GM21367 (cell line): ENCODE measurements at regions not wholly inside any gene's neighbourhood (a gene's known extent, or its start where the extent isn't known, plus 50 kb on each side); places are given as distances from the start of the nearest gene placed in this dataset.

Source experiments
- ATAC-seq: cut with Tn5 transposase; IDR thresholded peaks from one replicate; pipeline ENCODE4 v1.9.1; 2021; ENCODE audit not compliant: unreplicated experiment

DNA sequence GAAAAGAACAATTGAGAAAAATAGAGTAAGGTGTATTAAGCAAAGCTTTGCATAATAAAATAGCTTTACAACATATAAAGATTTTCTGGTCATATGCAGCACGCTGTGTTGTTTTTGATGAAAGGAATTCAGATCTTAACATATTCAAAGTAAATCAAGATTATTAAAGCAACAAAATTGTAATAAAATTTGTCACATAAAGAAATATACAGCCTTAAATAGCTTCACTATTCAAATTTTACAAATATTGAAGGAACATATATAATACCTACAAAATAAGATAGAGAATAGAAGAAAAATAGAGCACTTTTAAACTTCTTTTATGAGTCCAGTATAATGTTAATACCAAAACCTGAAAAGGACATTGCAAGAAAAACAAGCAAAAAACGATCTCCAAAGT, 749.1 kb upstream of the POT1 start:
- ATAC-seq: no peak

DNA sequence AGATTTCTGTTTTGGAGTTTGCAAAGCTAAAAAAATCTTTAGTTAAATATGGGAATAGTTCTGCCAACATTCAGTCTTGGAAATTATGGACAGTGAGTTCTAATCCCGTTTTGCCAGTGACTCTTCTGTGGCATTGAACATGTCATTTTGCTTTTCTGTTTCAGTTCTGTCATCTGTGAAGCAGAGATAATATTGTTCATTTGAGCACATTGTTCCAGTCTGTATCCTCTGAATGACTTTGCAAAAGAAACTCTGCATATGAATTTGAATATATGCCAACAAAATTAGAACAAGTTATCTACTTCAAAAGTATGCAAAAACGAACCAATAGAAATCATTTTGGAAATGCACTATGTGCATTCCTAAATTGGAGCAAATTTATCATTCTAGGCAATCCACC, 746.0 kb upstream of the POT1 start:
- ATAC-seq: no peak

DNA sequence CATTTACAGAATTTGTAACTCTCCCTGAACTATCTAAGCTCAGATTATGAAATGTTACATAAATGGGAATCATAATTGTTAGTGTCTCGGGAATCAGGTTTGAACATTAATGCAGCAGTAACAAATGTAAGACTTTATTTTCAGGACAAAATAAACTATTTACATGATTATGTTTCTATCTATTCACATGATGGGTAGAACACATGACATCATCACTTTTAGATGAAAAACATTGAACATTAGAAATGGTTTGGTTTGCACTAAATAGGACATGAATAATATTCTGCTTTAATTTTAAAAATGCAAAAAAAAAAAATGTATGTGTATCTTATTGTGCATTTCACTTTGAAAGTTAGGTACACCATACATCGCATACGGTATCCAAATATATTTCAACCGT, 745.5 kb upstream of the POT1 start:
- ATAC-seq: no peak

DNA sequence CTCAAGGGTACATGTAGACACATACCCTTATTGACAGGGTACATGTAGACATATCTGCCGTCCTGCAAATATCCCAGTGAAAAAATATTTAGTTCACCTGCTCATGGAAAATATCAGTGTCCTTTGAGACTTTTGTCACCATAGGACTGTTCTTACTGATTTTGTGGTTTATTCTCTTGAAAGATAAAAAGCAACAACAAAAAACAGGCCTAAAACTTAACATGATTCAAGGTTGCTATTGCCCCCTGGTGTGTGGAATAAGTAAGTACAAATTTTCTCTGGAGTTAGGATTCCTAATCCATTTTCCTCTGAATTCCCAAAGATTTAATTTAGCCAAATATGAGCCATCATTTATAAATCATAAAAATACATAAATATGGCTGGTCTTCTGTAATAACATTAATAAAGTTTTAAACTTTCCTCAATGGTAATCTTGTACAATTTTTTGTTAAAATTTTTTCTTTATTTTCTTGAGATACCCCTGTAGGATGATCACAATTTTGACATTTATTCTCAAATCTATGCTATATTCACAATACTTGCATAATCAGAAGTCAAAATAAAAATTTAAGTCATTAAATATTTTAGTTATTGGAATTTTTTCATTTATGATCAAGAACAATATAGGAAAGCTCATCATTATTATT, 741.4 kb upstream of the POT1 start:
- no peak for ATAC-seq

DNA sequence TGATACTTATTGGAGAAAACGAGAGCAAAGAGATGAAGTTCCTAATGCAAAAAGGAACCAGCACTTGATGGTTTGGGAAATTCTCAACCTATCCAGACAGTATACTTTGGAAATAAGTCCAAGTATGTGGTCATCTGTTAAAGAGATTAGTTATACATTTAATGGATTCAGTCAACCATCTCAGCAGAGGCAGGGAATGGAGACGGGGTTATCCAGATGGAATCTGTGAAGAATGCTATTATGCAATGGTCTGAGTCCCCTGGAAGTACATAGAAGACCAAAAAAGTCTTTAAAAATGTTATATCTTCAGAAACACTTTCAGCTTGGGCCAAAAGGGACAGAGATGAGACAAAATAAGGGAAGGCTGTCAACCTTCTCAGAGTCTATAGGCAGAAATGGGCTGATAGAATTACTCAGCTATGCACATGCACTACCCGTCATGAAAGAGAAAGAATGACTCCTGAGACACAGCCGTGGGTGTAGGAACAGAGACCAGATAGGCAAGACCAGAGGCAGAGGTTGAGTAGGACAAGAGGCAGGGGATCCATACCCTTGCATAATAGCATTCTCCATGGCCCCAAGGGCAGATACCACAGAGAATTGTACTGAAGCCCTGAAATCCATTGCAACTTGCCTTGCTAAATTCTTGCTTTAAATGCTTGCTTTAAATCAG, 738.8 kb upstream of the POT1 start:
- no peak for ATAC-seq

DNA sequence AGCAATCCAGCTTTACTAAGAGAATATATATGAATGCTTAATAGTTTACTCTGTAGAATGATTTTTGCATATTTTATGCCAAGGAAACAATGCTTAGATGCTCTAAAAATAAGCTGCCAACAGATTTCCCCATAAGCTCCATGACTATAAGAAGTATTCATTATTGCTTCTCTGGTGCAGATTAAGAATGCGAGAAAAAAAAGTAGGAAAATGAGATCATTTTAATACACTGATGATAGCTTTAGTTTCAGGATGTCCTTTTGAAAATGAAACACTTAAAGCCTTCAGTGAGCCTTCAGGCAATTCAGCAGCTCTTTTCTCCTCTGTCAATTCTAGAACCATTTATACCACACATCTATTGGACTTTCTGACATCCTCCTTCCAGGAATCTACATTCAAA, 735.0 kb upstream of the POT1 start:
- no peak for ATAC-seq

DNA sequence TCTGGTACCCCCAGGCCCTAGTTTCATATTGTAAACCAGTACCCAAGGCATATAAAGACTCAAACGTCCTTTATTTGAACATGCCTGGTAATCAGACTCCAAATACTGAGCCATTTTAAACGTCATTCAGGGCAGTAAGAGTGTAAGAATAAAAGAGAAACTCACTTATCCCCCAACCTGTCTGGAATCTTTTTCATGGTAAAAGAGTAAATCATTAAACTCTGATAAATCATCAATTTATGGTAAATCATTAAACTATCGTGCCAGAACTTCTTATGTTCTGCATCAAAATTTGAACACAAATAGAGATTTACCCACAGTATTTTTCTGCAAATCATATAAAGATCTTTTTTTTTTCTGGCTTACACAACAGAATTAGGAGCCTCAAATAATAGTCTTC, 734.3 kb upstream of the POT1 start:
- ATAC-seq: no peak

DNA sequence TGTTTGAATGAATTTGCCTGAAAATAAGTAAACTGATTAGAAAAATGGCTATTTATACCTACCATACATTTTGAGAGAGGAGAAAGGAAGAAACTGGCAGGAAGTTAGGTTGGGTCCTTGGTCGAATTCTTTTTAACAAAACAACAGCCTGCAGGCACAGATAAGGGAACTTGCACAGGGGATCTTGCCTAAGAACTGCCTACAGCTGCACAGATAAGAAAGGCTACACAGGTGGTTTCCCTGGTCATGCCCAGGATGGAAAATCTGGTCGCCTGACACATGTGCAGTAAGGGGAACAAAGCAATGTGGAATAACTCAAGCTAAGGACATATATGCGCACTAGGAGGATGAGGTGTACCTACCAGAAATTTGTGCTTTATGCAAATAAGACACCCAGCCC, 732.1 kb upstream of the POT1 start:
- no peak for ATAC-seq

DNA sequence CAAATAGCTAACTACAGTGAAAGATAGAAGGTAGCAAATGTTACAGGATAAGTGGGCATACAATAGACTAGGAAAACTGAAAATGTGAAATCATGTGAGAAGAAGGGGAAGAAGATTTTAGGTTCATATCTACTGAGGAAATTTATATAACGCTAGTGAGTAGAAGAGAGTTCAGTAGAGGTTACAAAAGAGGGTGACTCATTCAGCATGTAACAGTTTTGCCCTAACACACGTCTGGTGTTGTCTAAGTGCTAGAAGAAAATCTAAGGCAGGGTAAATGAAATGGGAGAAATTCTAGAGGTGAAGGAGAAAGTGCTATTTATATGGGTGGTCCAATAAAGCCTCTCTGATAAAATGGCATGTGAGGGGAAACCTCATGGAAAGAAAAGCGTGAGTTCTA, 731.4 kb upstream of the POT1 start:
- no peak for ATAC-seq

DNA sequence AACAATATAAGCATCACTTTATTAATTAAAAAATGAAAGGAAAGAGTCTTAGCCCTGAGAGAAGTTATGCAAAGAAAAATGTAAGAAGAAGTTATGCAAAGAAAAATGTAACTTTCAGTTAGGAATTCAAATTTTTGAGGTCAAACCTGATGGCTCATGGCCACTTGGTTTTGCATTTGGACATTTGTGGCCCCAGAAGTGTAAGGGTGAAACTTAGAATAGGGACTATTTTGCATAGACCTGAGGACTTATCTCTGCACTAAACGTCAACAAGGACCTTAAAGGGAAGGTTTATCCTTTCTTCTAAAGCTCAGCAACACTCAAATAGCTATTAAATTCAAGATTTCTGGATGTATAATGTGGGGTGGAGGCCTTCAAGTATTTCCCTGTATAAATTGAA, 724.5 kb upstream of the POT1 start:
- no peak for ATAC-seq

DNA sequence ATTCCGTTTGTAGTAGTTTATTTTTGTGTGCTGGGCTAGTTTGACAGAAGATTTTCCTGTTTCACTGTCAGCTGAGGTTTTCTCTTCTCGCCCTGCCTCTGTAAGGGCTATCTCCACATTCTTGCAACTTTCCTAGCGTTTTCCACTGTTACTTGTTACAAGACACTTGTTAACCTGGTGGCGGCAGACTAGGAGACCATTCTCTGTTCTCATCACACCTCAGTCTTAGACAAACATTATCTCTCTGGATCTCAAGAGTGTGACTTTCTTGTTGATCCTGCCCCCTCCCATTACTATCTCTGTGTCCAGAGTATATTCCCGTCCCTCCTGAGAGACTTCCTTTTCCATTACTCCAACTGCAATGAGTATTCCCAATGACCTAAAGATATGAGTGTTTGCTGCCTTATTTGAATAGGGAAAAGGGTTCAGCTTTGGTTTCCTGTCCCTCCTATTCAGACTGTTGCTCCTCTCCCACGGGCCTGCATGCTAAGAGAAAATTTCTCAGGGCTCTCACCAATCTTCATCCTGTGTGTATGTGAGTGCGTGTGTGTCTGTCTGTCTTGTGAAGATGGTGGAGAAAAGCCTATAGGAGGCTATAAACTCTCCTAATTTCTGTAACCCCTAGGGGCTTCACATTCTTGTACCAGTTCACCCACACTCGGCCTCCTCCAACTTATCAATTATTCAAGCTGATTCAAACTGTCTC, 722.4 kb upstream of the POT1 start:
- ATAC-seq: no peak

DNA sequence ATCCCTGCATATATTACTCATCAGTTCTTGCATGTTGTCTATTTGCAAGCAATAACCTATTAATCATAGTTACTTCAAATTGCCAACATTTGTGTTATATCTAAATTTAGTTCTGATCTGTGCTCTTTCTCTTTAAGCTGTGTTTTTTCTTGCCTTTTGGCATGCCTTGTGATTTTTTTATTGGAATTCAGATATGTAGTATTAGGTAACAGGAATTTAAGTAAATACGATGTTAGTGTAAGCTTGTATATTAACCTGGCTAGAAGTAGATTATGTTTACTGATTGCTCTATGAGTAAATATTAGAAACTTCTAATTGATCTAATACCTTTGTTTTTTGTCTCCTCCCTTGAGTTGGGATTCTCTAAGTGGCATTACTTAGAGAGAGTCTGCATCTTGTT, 718.9 kb upstream of the POT1 start:
- ATAC-seq: no peak

DNA sequence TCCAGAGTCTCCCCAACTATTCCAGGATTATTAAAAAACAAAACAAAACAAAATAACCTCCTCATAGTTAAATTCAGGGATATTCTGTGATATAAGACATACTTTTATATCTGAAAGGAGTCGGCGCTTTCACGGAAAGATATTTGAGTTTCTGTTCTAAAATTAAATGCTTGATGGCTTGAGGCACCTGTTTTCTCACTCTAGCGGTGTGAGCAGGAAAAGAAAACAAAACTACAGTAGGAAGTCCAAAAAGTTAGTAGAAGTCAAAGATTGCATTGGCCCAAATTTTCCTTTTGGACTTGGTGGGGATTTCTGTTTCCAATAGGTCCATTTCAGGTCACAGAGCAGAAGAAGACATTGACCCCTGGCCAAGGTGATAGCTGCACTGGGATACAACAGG, 716.1 kb upstream of the POT1 start:
- ATAC-seq: no peak

DNA sequence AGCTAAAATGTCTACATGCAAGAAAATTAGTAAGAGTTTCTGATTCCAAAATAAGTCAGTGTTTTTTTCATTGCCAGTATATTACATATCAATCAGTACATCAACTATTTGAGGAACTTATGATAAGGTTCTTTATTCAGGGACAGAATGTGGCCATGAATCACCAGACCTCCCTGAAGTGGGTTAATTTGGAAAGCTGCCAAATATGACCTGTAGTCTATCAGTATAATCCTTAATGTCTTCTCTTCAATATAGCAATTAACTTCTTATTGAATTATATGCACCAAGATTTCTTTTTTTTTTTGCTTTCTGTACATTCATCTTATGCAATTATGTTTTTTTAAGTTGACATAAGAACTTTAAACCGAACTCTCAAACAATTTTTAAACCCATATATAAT, 714.5 kb upstream of the POT1 start:
- ATAC-seq: no peak

DNA sequence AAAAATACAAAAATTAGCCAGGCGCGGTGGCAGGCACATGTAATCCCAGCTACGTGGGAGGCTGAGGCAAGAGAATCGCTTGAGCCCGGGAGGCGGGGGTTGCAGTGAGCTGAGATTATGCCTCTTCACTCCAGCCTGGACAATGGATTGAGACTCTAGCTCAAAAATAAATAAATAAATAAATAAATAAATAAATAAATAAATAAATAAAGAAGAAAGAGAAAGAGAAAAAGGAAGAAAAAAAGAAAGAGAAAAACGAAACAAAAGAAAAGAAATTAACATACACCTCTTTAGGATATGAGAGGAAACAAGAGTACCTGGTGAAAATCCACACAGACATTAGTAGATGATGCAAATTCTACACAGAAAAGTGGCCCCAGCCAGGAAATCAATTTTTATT, 713.7 kb upstream of the POT1 start:
- ATAC-seq: no peak

DNA sequence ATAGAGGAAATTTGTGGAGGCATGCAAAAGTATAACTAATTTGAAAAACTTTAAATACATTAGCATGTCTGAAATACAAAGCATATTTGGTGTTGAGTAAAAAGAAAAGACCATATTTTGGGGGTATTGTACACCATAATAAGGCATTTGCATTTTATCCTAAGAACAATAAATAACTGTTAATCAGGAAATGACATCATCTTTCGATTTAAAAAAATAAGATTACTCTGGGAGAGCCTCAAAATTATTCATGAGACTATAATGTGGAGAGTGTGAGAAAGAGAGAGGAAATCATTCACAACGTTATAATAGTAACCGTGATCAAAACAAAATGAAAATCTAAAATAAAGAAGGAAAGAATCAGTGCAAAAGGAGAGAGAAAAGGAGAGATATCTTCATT, 712.3 kb upstream of the POT1 start:
- ATAC-seq: no peak

DNA sequence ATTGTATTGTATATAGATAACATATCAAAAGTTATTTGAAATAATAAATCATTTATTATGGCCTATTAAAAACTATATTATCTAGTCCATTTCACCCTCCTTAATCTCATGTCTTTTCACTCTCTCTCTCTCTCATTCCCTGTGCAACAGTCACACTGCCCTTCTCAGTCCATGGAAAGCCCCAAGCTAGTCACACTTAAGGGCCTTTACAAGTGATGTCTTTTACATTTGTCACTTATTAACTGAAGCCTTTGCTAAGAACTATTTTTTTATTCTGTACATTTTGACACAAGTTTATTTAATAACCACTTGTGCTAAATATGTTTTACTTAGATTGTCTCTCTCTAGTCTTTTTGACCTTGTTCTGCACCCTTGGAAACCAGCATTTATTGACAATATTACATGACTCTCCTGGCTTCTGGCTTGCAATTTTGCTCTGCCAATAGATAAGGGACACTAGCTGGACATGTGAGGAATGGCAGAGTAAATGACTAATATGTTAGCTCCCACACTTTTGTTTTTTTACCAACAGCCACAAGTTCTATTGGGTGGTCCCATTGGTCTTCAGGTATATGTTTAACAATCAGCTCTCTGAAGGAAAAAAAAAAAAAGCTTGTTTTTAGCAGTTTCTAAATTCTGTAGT, 706.8 kb upstream of the POT1 start:
- no peak for ATAC-seq

DNA sequence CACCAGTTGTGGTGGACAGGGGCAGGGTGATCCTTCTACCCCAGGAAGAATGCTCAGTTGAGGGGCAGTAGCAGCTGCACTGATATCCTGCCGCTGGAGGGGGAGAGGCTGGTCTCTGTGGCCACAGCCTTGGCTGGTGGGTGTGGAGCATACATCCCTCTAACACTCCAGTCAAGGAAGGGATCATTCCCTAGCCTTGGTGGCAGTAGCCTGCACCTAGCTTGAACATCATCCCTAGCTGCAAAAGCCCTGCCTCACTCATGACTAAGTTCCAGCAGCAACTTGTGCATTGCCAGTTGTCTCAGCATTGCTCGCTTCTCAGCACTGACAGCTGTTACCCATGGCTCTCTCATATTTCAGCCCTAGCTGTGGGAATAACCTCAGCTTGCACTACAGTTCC, 688.9 kb upstream of the POT1 start:
- no peak for ATAC-seq

DNA sequence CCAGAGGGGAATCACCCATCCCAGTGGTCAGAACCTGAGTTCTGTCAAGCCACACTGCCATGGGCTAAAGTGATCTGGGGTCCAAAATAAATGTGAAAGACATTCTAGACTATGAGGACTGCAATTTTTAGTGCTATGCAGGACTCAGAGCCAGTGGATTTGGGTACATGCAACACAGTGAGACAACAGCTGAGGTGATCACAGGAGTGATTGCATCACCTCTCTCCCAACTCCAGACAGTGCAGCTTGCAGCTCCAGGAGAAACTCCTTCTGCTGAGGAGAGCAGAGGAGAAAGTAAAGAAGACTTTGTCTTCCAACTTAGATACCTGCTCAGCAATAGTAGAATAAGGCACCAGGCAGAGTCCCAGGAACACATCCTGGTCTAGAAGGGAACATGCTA, 682.0 kb upstream of the POT1 start:
- ATAC-seq: no peak

DNA sequence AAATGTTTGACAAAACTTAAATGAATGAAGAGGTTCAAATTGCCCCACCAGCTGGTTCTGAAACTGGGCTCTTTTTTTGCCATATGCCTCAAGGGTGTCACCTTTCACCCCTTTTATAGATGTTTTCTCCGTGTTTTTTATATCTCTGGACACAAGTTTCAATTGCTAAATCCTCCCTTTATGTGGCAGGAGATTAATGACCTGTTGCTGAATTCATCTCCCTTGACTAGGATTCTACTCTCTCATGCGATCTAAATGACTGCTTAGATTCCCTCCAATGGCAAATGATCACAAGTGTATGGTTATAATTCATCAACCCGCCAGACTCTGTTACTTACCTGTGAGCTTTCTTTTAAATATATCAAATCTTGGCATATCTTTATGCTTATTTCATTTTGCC, 677.0 kb upstream of the POT1 start:
- no peak for ATAC-seq

DNA sequence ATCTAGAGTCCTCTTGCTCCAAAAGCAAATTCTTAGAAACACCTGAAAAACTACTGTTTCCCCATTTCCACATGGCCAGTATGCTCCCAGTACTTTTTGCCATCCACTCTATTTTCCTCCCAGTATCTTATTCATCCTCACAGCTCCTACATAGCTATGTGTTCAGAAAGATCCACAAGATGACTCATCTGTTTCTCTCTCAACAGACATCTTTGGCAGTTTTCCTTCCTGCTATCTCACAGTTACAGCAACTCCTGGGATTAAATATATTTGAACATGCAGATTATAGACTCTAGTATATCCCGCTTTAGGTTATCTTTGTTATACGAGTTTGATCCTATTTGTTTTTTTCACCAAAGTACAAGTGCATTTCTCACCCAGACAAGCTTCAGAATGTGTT, 675.6 kb upstream of the POT1 start:
- no peak for ATAC-seq

DNA sequence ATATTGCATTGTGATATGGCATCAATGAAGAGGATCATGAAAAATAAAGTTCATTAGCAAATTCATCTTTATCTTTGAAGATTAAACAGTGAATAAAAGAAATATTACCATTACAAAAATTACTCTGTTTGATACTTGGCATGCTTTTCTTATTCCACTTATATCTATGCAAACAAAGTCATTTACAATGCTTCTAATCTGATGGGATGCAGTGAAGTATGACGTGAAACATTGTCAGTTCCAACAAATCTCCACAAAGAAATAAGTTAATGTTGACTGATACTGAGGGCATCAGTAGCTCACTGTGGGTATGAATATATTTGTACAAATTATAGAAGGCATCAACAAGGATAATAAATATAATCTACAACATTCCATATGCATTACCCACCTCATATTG, 672.8 kb upstream of the POT1 start:
- no peak for ATAC-seq
